Osteocyte (in vitro differentiated cells): ENCODE measurements at regions not wholly inside any gene's neighbourhood (a gene's known extent, or its start where the extent isn't known, plus 50 kb on each side); places are given as distances from the start of the nearest gene placed in this dataset.
"Not testable (repeated sequence)": the region's sequence is repeated elsewhere in the genome, so short reads cannot be mapped to it uniquely, and the experiment has no call there.

ENCODE experiments used
- DNase-seq: peaks from one replicate; pipeline ENCODE4 v3.0.0; 2021; ENCODE audit warnings: mixed read lengths; ENCODE audit not compliant: unreplicated experiment; ENCODE audit errors: extremely low spot score
- H3K27ac Mint-ChIP-seq: one replicate; pipeline ENCODE4 v1.8.0; 2021; ENCODE audit warnings: mild to moderate bottlenecking, mixed read lengths; ENCODE audit not compliant: unreplicated experiment
- H3K27me3 Mint-ChIP-seq: one replicate; pipeline ENCODE4 v1.8.0; 2021; ENCODE audit warnings: mixed read lengths; ENCODE audit not compliant: unreplicated experiment
- H3K36me3 Mint-ChIP-seq: one replicate; pipeline ENCODE4 v1.8.0; 2021; ENCODE audit warnings: mixed read lengths; ENCODE audit not compliant: unreplicated experiment
- H3K4me1 Mint-ChIP-seq: one replicate; pipeline ENCODE4 v1.8.0; 2021; ENCODE audit warnings: mixed read lengths; ENCODE audit not compliant: unreplicated experiment
- H3K4me3 Mint-ChIP-seq: one replicate; pipeline ENCODE4 v1.8.0; 2021; ENCODE audit warnings: mild to moderate bottlenecking, moderate library complexity, mixed read lengths; ENCODE audit not compliant: unreplicated experiment
- H3K9me3 Mint-ChIP-seq: one replicate; pipeline ENCODE4 v1.8.0; 2021; ENCODE audit warnings: mixed read lengths; ENCODE audit not compliant: unreplicated experiment
- TF ChIP-seq, protein P1 (sequence below): fragments of 200-600 bp; sonication (generic); IDR thresholded peaks from 2 replicates; pipeline ENCODE4 v1.5.0; 2021; ENCODE audit warnings: antibody characterized with exemption, mild to moderate bottlenecking, moderate library complexity

DNA sequence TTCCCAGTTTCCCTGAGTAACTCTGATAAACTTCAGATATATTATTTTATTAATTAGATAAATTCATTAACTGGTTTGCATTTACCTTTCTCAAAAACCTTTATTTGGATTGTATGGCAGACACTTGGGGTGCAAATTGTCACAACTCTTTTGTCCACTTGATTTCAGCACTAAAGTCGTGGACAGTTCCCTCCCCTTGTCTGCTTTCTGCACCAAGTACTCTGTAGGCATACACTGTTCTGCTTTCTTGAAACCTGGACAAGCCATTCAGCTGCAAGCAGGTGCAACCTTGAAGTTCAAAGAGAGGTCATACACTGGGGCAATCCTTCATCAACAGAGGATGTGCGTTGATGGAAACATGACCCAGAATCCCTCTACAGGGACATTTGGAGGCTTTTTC is 162.9 kb downstream of the ARL5B start:
- Mint-ChIP-seq H3K4me1 (no peaks in the 10 kb centered on the region), H3K27me3 (no peaks in the 10 kb centered on the region), H3K36me3 (no peaks in the 10 kb centered on the region), H3K9me3 (peaks cover 22% of the 10 kb centered on the region), H3K27ac (no peak overlapping the region), H3K4me3 (no peak overlapping the region)
- DNase-seq, result no peak
- TF ChIP-seq, protein P1, sequence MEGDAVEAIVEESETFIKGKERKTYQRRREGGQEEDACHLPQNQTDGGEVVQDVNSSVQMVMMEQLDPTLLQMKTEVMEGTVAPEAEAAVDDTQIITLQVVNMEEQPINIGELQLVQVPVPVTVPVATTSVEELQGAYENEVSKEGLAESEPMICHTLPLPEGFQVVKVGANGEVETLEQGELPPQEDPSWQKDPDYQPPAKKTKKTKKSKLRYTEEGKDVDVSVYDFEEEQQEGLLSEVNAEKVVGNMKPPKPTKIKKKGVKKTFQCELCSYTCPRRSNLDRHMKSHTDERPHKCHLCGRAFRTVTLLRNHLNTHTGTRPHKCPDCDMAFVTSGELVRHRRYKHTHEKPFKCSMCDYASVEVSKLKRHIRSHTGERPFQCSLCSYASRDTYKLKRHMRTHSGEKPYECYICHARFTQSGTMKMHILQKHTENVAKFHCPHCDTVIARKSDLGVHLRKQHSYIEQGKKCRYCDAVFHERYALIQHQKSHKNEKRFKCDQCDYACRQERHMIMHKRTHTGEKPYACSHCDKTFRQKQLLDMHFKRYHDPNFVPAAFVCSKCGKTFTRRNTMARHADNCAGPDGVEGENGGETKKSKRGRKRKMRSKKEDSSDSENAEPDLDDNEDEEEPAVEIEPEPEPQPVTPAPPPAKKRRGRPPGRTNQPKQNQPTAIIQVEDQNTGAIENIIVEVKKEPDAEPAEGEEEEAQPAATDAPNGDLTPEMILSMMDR, result no peak

DNA sequence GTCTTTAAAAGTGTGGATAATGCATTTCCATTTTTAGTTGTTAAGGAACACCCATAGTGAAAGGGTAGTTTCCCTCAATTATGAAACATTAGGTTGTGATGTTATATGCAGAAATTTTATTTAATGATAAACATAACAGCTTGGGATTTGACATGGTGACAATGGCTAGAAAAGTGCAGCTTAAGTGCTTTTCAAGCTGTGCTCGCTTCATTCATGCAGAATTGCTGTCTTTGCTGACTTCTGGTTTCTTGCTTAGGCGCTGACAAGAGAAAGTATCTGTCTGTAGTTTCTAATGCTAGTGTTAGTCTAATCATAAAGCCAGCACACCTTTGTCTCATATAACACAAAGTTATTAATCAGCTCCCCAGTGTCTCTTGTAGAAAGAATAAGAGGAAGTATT is 170.0 kb downstream of the ARL5B start:
- H3K27ac Mint-ChIP-seq, result no peak overlapping the region
- H3K36me3 Mint-ChIP-seq, result no peaks in the 10 kb centered on the region
- H3K9me3 Mint-ChIP-seq, result peaks cover 2% of the 10 kb centered on the region
- H3K4me1 Mint-ChIP-seq, result no peaks in the 10 kb centered on the region
- no peak overlapping the region for H3K4me3 Mint-ChIP-seq
- DNase-seq, result no peak
- TF ChIP-seq, protein P1, result no peak
- H3K27me3 Mint-ChIP-seq, result no peaks in the 10 kb centered on the region

DNA sequence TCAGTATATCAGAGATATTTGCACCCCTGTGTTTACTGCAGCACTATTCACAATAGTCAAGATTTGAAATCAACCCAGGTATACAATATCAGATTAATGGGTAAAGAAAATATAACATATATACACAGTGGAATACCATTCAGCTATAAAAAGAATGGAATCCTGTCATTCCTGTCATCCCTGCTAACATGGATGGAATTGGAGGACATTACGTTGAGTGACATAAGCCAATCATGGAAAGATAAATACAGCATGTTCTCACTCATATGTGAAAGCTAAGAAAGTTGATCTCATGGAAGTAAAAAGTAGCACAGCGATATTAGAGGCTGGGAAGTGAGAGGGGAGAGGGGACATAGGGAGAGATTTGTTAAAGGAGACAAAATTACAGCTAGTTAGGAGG is 171.0 kb downstream of the ARL5B start:
- Mint-ChIP-seq H3K4me1 (no peaks in the 10 kb centered on the region), H3K4me3 (no peak overlapping the region), H3K27ac (no peak overlapping the region), H3K27me3 (no peaks in the 10 kb centered on the region), H3K9me3 (peaks cover 5% of the 10 kb centered on the region), H3K36me3 (no peaks in the 10 kb centered on the region)
- no peak for DNase-seq
- TF ChIP-seq, protein P1, result no peak

DNA sequence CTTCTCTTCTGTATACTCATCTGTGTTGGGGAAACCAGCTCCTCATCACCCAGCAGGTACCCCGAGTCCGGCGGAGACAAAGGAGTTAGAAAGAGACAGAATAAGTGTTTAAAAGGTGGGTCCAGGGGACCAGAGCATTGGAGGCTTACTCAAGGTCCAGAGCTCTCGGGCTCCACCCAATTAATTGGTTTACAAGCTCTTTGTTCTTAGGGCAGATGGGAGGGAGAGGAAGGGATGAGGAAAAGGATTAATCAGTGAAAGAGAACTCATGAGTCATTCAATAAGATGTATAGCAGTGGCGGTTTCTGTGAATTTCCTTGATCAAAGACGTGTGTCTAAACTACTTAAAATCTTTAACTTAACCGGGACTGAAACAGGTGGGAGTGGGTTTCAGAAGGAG is 192.0 kb upstream of the MALRD1 start:
- H3K9me3 Mint-ChIP-seq, H3K4me1 Mint-ChIP-seq, H3K27ac Mint-ChIP-seq, H3K4me3 Mint-ChIP-seq, H3K27me3 Mint-ChIP-seq, DNase-seq, H3K36me3 Mint-ChIP-seq: not testable (repeated sequence)

DNA sequence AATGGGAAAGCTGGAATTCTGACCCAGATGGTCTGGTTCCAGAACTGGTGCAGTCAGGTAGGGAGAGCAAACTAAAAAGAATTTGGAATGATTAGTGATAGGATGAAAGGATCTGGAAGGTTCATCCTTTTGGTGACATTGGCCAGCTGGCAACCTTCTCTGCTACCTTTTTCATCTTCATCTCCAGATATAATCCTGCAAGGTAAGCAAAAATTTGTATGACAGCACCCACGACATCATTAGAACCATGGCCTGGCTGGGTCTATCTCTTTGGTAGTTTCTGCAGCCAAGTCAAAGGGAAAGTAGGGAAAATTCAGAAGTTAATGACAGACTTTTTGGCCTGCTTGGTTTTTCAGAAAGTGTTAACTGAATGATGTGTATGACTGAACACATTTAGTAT is 188.9 kb upstream of the MALRD1 start:
- TF ChIP-seq, protein P1, result no peak
- H3K9me3 Mint-ChIP-seq, result peaks cover 20% of the 10 kb centered on the region
- DNase-seq, result no peak
- H3K36me3 Mint-ChIP-seq, result no peaks in the 10 kb centered on the region
- H3K4me1 Mint-ChIP-seq, result no peaks in the 10 kb centered on the region
- no peaks in the 10 kb centered on the region for H3K27me3 Mint-ChIP-seq
- no peak overlapping the region for H3K27ac Mint-ChIP-seq
- H3K4me3 Mint-ChIP-seq, result no peak overlapping the region

DNA sequence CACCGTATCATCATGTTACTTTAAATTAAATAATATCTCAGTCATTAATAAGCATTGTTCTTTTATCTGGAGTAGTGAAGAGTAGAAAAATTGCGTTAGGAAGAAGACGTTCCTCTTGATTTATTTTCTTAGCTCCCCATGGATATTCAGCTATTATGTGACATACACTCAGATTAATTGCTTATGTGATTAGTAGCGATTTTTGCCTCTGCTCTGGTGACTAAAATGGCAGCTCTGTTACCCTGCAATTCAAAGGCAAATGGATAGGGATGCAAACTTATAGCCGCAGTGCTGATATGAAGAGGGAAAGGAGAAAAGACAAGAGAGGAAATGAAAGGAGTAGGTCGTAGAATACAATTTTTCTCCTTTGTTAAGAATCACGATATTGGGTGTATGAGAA is 188.4 kb upstream of the MALRD1 start:
- TF ChIP-seq, protein P1, result no peak
- Mint-ChIP-seq H3K4me3 (no peak overlapping the region), H3K4me1 (no peaks in the 10 kb centered on the region), H3K27me3 (no peaks in the 10 kb centered on the region), H3K27ac (no peak overlapping the region), H3K9me3 (peaks cover 21% of the 10 kb centered on the region), H3K36me3 (no peaks in the 10 kb centered on the region)
- DNase-seq, result no peak
